ENCODE measurements at regions not wholly inside any gene's neighbourhood (a gene's known extent, or its start where the extent isn't known, plus 50 kb on each side); places are given as distances from the start of the nearest gene placed in this dataset.
"Not testable (repeated sequence)": the region's sequence is repeated elsewhere in the genome, so short reads cannot be mapped to it uniquely, and the experiment has no call there.

- no peak for DNase-seq
Observed at GRCh38 chr10:37563107-37563714, 294.2 kb downstream of the ZNF248 start.

GRCh38 chr10:37552881-37553280 is 304.5 kb downstream of the ZNF248 start:
- DNase-seq, result no peak

GRCh38 chr10:37549054-37549453 is 308.4 kb downstream of the ZNF248 start:
- DNase-seq, result peak; percentile 2

- DNase-seq, result no peak
Observed at GRCh38 chr10:37535459-37536246, 321.8 kb downstream of the ZNF248 start.

- DNase-seq, result no peak
Observed at GRCh38 chr10:37534166-37534565, 323.2 kb downstream of the ZNF248 start.

GRCh38 chr10:37525410-37525809 is 332.0 kb downstream of the ZNF248 start:
- DNase-seq, result peak; percentile 67

- DNase-seq, result no peak
Observed at GRCh38 chr10:37520488-37520887, 336.9 kb downstream of the ZNF248 start.

GRCh38 chr10:37510520-37510919 is 346.9 kb downstream of the ZNF248 start:
- DNase-seq, result not testable (repeated sequence)

GRCh38 chr10:37496061-37496460 is 361.3 kb downstream of the ZNF248 start:
- no peak for DNase-seq

GRCh38 chr10:37495415-37495814 is 362.0 kb downstream of the ZNF248 start:
- peak; percentile 42 for DNase-seq

GRCh38 chr10:37493185-37493796 is 364.1 kb downstream of the ZNF248 start:
- DNase-seq, result not testable (repeated sequence)

GRCh38 chr10:37490266-37490665 is 364.9 kb downstream of the ANKRD30A start:
- DNase-seq, result no peak

- no peak for DNase-seq
Observed at GRCh38 chr10:37489658-37490003, 364.2 kb downstream of the ANKRD30A start.

- DNase-seq, result peak; percentile 50
Observed at GRCh38 chr10:37488792-37489657, 363.6 kb downstream of the ANKRD30A start.

- not testable (repeated sequence) for DNase-seq
Observed at GRCh38 chr10:37480596-37480995, 355.2 kb downstream of the ANKRD30A start.

- no peak for DNase-seq
Observed at GRCh38 chr10:37479469-37479868, 354.1 kb downstream of the ANKRD30A start.

GRCh38 chr10:37478381-37478780 is 353.0 kb downstream of the ANKRD30A start:
- DNase-seq, result no peak

- no peak for DNase-seq
Observed at GRCh38 chr10:37476285-37476684, 350.9 kb downstream of the ANKRD30A start.

GRCh38 chr10:37474645-37475044 is 349.2 kb downstream of the ANKRD30A start:
- DNase-seq, result no peak

GRCh38 chr10:37473906-37474305 is 348.5 kb downstream of the ANKRD30A start:
- DNase-seq, result no peak

- DNase-seq, result no peak
Observed at GRCh38 chr10:37467246-37467645, 341.8 kb downstream of the ANKRD30A start.

- DNase-seq, result no peak
Observed at GRCh38 chr10:37456456-37456855, 331.1 kb downstream of the ANKRD30A start.

GRCh38 chr10:37448161-37448560 is 322.8 kb downstream of the ANKRD30A start:
- no peak for DNase-seq

All from OCI-M1 (cell line).